Ascending aorta (tissue), 2 donors: ENCODE measurements at regions not wholly inside any gene's neighbourhood (a gene's known extent, or its start where the extent isn't known, plus 50 kb on each side); places are given as distances from the start of the nearest gene placed in this dataset.

Source experiments
- DNase-seq, 2 donors: peaks; one replicate each; pipeline ENCODE4 v3.0.0-alpha.2; 2019; ENCODE audit warnings: low spot score in 2 of 2
- H3K27ac ChIP-seq, 2 donors: fragments of 200-600 bp; sonication (generic); one replicate each; pipeline ENCODE4 v1.5.1; 2016 to 2017; ENCODE audit warnings: mild to moderate bottlenecking in 1 of 2
- H3K27me3 ChIP-seq: fragments of 200-600 bp; sonication (generic); one replicate; pipeline ENCODE4 v1.5.1; 2017
- H3K36me3 ChIP-seq, 2 donors: fragments of 200-600 bp; sonication (generic); one replicate each; pipeline ENCODE4 v1.5.1; 2016
- H3K4me1 ChIP-seq, 2 donors: fragments of 200-600 bp; sonication (generic); one replicate each; pipeline ENCODE4 v1.5.1; 2016 to 2017; ENCODE audit warnings: mild to moderate bottlenecking in 1 of 2
- H3K4me3 ChIP-seq, 2 donors: fragments of 200-600 bp; sonication (generic); one replicate each; pipeline ENCODE4 v1.5.1; 2016 to 2017; ENCODE audit warnings: mild to moderate bottlenecking in 1 of 2
- H3K9me3 ChIP-seq, 2 donors: fragments of 200-600 bp; sonication (generic); one replicate each; pipeline ENCODE4 v1.5.1; 2016
- CTCF ChIP-seq, 3 experiments: fragments of 200-600 bp in 2 of 3; fragments of 450-650 bp in 1 of 3; sonication (generic) in 2 of 3; IDR thresholded peaks; one replicate each; pipeline ENCODE4 v1.5.1; 2016 to 2019; ENCODE audit warnings: antibody characterized with exemption in 3 of 3, mild to moderate bottlenecking in 1 of 3, moderate library complexity in 1 of 3
- intact Hi-C: fragments of 100-400 bp; cut with DNase I; formaldehyde crosslinking; loops from one replicate; pipeline ENCODE4 v1.15.1; 2023

GRCh38 chr2:136715146-136715545, 50.2 kb upstream of the THSD7B start:
- TF ChIP-seq CTCF (IDR thresholded peaks at IDR 0.05) = no peak
- H3K4me3 ChIP-seq = no peak overlapping the region
- H3K27ac ChIP-seq = no peak overlapping the region
- no peaks in the 10 kb centered on the region for H3K36me3 ChIP-seq
- DNase-seq = no peak
- H3K9me3 ChIP-seq = no peaks in the 10 kb centered on the region
- intact Hi-C loops = no loop called here
- H3K27me3 ChIP-seq = no peaks in the 10 kb centered on the region
- no peaks in the 10 kb centered on the region for H3K4me1 ChIP-seq

GRCh38 chr2:136714452-136714951, 50.8 kb upstream of the THSD7B start:
- H3K27me3 ChIP-seq = no peaks in the 10 kb centered on the region
- H3K9me3 ChIP-seq = no peaks in the 10 kb centered on the region
- intact Hi-C loops = no loop called here
- no peak for TF ChIP-seq CTCF (IDR thresholded peaks at IDR 0.05)
- no peak for DNase-seq
- H3K4me1 ChIP-seq = no peaks in the 10 kb centered on the region
- no peak overlapping the region for H3K27ac ChIP-seq
- H3K4me3 ChIP-seq = no peak overlapping the region
- H3K36me3 ChIP-seq = no peaks in the 10 kb centered on the region

GRCh38 chr2:136713739-136714138, 51.6 kb upstream of the THSD7B start:
- Histone ChIP-seq H3K4me3 (no peak overlapping the region), H3K9me3 (no peaks in the 10 kb centered on the region), H3K27me3 (no peaks in the 10 kb centered on the region), H3K4me1 (no peaks in the 10 kb centered on the region), H3K27ac (no peak overlapping the region), H3K36me3 (no peaks in the 10 kb centered on the region)
- TF ChIP-seq CTCF (IDR thresholded peaks at IDR 0.05) = no peak
- DNase-seq = no peak
- intact Hi-C loops = no loop called here

- no peak overlapping the region for H3K4me3 ChIP-seq
- intact Hi-C loops = no loop called here
- no peaks in the 10 kb centered on the region for H3K36me3 ChIP-seq
- H3K27ac ChIP-seq = no peak overlapping the region
- no peaks in the 10 kb centered on the region for H3K9me3 ChIP-seq
- DNase-seq = no peak
- no peaks in the 10 kb centered on the region for H3K27me3 ChIP-seq
- no peak for TF ChIP-seq CTCF (IDR thresholded peaks at IDR 0.05)
- no peaks in the 10 kb centered on the region for H3K4me1 ChIP-seq
Observed at GRCh38 chr2:136705336-136705735, 60.0 kb upstream of the THSD7B start.

- no peaks in the 10 kb centered on the region for H3K36me3 ChIP-seq
- H3K27ac ChIP-seq = no peak overlapping the region
- H3K27me3 ChIP-seq = no peaks in the 10 kb centered on the region
- H3K9me3 ChIP-seq = no peaks in the 10 kb centered on the region
- no peaks in the 10 kb centered on the region for H3K4me1 ChIP-seq
- no peak for TF ChIP-seq CTCF (IDR thresholded peaks at IDR 0.05)
- intact Hi-C loops = no loop called here
- DNase-seq = no peak
- no peak overlapping the region for H3K4me3 ChIP-seq
Observed at GRCh38 chr2:136703214-136703613, 62.1 kb upstream of the THSD7B start.

- no peak overlapping the region for H3K4me3 ChIP-seq
- DNase-seq = no peak
- no peak overlapping the region for H3K27ac ChIP-seq
- no peaks in the 10 kb centered on the region for H3K36me3 ChIP-seq
- no peaks in the 10 kb centered on the region for H3K4me1 ChIP-seq
- TF ChIP-seq CTCF (IDR thresholded peaks at IDR 0.05) = no peak
- no peaks in the 10 kb centered on the region for H3K9me3 ChIP-seq
- intact Hi-C loops = no loop called here
- H3K27me3 ChIP-seq = no peaks in the 10 kb centered on the region
Observed at GRCh38 chr2:136696438-136696837, 68.9 kb upstream of the THSD7B start.
